DND-41 (cell line): ENCODE measurements at regions not wholly inside any gene's neighbourhood (a gene's known extent, or its start where the extent isn't known, plus 50 kb on each side); places are given as distances from the start of the nearest gene placed in this dataset.

Experiments
- ATAC-seq: fragments of 200-7000 bp; cut with Tn5 transposase; 3 replicates; pipeline ENCODE4 v1.9.1; 2021; ENCODE audit warnings: low read depth; ENCODE audit not compliant: insufficient read depth
- DNase-seq: peaks from one replicate; pipeline ENCODE4 v3.0.0-alpha.2; 2020
- H2AFZ ChIP-seq: 2 replicates; pipeline ENCODE4 v1.6.0; 2012; ENCODE audit warnings: low read depth, low read length
- H3K27ac ChIP-seq: 2 replicates; pipeline ENCODE4 v1.5.1; 2012; ENCODE audit warnings: low read length, inconsistent platforms
- H3K27me3 ChIP-seq: fragments of 200-600 bp; sonication (generic); 2 replicates; pipeline ENCODE4 v1.6.0; 2012; ENCODE audit warnings: low read length, mild to moderate bottlenecking, inconsistent platforms; ENCODE audit not compliant: insufficient read depth, poor library complexity
- H3K36me3 ChIP-seq: 2 replicates; pipeline ENCODE4 v1.5.1; 2012; ENCODE audit warnings: low read length, inconsistent platforms; ENCODE audit not compliant: insufficient read depth
- H3K4me1 ChIP-seq: 2 replicates; pipeline ENCODE4 v1.5.1; 2012; ENCODE audit warnings: mild to moderate bottlenecking, low read length; ENCODE audit not compliant: insufficient read depth
- H3K4me2 ChIP-seq: 2 replicates; pipeline ENCODE4 v1.6.0; 2012; ENCODE audit warnings: mild to moderate bottlenecking, moderate library complexity, low read length, inconsistent platforms; ENCODE audit not compliant: insufficient read depth
- H3K4me3 ChIP-seq, 2 experiments: fragments of 200-600 bp in 1 of 2; shearing (Covaris generic) in 1 of 2; 2 replicates each; pipeline ENCODE4 v1.5.1; 2012 to 2016; ENCODE audit warnings: inconsistent platforms in 2 of 2, low read length in 2 of 2, mild to moderate bottlenecking in 2 of 2, low read depth in 1 of 2, moderate library complexity in 1 of 2
- H3K79me2 ChIP-seq: 2 replicates; pipeline ENCODE4 v1.6.0; 2012; ENCODE audit warnings: low read length, inconsistent platforms; ENCODE audit not compliant: insufficient read depth
- H3K9ac ChIP-seq: 2 replicates; pipeline ENCODE4 v1.6.0; 2012; ENCODE audit warnings: low read depth, mild to moderate bottlenecking, inconsistent platforms, low read length, moderate library complexity
- H3K9me3 ChIP-seq: 2 replicates; pipeline ENCODE4 v1.5.1; 2012; ENCODE audit warnings: low read length, moderate library complexity, mild to moderate bottlenecking, inconsistent platforms; ENCODE audit not compliant: insufficient read depth, severe bottlenecking
- H4K20me1 ChIP-seq: 2 replicates; pipeline ENCODE4 v1.6.0; 2012; ENCODE audit warnings: low read length; ENCODE audit not compliant: insufficient read depth
- EZH2 ChIP-seq: IDR thresholded peaks from 3 replicates; pipeline ENCODE4 v1.6.1; 2012; ENCODE audit warnings: borderline replicate concordance, low read depth, mild to moderate bottlenecking, moderate library complexity, low read length, inconsistent platforms; ENCODE audit not compliant: severe bottlenecking
- TF ChIP-seq, protein P1 (sequence below): IDR thresholded peaks from 2 replicates; pipeline ENCODE4 v1.5.1; 2012; ENCODE audit warnings: borderline replicate concordance, low read length, moderate library complexity, mild to moderate bottlenecking; ENCODE audit not compliant: poor library complexity, severe bottlenecking; ENCODE audit errors: extremely low read depth

DNA sequence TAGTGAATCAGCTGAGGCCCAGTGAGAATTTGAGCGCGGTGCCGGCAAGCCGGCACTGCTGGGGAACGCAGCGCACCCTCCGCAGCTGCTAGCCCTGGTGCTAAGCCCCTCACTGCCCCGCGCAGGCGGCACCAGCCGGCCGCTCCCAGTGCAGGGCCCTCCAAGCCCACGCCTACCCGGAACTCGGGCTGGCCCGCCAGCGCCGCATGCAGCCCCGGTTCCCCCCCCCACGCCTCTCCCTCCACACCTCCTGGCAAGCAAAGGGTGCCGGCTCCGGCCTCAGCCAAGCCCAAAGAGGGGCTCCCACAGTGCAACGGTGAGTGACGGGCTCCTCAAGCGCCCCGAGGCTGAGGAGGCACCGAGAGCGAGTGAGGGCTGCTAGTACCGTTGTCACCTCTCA lies 54.5 kb upstream of the VASH1 start:
- Histone ChIP-seq H3K9me3 (no peaks in the 10 kb centered on the region), H3K79me2 (no peaks in the 10 kb centered on the region), H3K27ac (no peak overlapping the region), H2AFZ (no peak overlapping the region), H3K4me2 (no peak overlapping the region), H4K20me1 (no peaks in the 10 kb centered on the region), H3K9ac (no peak overlapping the region), H3K4me1 (no peaks in the 10 kb centered on the region), H3K27me3 (no peaks in the 10 kb centered on the region), H3K4me3 (no peak overlapping the region), H3K36me3 (no peaks in the 10 kb centered on the region)
- ATAC-seq (no peak), DNase-seq (no peak)
- no peak for TF ChIP-seq EZH2

DNA sequence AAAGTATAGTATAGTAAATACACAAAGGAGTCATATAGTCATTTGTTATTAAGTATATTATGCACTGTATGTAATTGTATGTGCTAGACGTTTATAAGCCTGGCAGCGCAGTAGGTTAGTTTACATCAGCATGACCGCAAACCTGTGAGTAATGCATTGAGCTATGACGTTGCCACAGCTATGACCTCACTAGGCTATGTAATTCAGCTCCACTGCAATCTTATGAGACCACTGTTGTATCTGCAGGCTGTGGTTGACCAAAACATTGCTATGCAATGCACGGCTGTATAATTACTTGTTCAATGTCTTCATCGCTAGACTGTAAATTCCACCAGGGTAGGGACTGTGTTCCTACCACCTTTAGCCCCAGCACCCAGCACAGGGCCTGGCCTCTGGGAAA lies 53.2 kb upstream of the VASH1 start:
- Histone ChIP-seq H4K20me1 (no peaks in the 10 kb centered on the region), H3K4me3 (no peak overlapping the region), H3K27ac (no peak overlapping the region), H3K9ac (no peak overlapping the region), H2AFZ (no peak overlapping the region), H3K27me3 (no peaks in the 10 kb centered on the region), H3K79me2 (no peaks in the 10 kb centered on the region), H3K4me2 (no peak overlapping the region), H3K36me3 (no peaks in the 10 kb centered on the region), H3K9me3 (no peaks in the 10 kb centered on the region), H3K4me1 (no peaks in the 10 kb centered on the region)
- ATAC-seq (no peak), DNase-seq (no peak)
- TF ChIP-seq, protein P1, sequence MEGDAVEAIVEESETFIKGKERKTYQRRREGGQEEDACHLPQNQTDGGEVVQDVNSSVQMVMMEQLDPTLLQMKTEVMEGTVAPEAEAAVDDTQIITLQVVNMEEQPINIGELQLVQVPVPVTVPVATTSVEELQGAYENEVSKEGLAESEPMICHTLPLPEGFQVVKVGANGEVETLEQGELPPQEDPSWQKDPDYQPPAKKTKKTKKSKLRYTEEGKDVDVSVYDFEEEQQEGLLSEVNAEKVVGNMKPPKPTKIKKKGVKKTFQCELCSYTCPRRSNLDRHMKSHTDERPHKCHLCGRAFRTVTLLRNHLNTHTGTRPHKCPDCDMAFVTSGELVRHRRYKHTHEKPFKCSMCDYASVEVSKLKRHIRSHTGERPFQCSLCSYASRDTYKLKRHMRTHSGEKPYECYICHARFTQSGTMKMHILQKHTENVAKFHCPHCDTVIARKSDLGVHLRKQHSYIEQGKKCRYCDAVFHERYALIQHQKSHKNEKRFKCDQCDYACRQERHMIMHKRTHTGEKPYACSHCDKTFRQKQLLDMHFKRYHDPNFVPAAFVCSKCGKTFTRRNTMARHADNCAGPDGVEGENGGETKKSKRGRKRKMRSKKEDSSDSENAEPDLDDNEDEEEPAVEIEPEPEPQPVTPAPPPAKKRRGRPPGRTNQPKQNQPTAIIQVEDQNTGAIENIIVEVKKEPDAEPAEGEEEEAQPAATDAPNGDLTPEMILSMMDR, result no peak
- TF ChIP-seq EZH2, result no peak

DNA sequence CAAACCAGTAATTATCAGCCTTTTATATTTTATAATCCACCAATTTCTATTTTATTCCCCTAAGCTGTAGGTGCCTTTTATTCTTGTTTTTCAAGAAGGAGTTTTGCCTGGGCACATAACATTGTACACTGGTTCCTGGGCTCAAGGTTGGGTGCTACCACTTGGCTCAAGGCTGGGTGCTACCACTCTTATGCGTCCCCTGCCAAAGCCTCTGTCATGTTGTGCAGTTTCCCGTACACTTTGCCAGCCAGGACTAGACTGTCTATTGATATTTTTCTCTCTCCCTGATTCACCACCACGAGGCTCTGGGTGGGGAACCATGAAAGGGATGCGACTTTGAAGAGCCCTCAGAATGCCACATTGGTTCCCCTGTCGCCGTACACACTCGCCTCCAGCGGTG lies 52.5 kb upstream of the VASH1 start:
- Histone ChIP-seq H3K9me3 (no peaks in the 10 kb centered on the region), H3K36me3 (no peaks in the 10 kb centered on the region), H4K20me1 (no peaks in the 10 kb centered on the region), H3K79me2 (no peaks in the 10 kb centered on the region), H3K27ac (no peak overlapping the region), H3K27me3 (no peaks in the 10 kb centered on the region), H3K4me2 (no peak overlapping the region), H3K9ac (no peak overlapping the region), H2AFZ (no peak overlapping the region), H3K4me3 (no peak overlapping the region), H3K4me1 (no peaks in the 10 kb centered on the region)
- ATAC-seq, result no peak
- DNase-seq, result no peak
- TF ChIP-seq, protein P1, result no peak
- no peak for TF ChIP-seq EZH2

DNA sequence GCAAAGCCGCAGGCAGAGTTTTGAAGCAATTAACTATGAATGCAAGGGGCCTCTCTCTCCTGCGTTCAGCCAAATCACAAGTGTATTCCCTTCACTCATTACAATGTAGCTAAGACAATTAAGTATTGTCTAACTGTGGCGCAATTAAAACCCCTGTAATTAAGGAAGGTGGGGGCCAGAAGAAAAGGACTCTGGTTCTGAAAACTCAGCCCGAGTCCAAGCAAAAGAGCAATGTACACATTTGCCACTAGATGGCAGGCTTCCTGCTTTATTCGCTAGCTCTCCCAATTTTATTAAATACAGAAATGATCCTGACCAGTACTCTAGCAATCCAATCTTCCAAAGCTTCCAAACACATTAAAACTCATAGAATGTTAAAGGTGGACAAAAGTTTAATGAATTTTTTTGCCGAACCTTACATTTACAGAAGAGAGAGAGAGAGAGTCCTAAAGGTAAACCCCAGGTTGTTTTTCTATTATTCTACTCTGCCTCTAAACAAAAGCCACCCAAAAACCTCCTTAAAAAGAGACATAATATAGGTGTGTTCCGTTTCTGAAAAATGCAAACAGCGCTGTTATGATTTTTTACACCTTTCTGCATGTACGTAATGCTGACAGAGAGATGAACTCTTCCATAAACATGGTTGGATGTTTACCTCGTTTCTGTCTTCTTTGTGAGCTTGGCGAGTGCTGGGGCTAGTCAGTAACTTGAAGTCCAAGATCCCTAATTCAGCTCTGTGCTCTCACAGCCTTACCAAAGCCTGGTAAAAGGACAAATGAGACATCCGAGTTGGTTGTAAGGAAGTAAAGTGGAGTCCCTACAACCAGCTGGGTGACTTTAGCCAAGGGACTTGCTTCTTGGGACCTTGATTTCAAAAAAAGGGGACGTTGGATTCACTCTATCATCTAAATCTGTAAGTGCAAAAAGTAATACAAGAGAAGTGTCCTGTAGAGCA lies 50.9 kb upstream of the VASH1 start:
- Histone ChIP-seq H3K4me3 (no peak overlapping the region), H2AFZ (no peak overlapping the region), H3K4me2 (no peak overlapping the region), H3K27ac (no peak overlapping the region), H3K27me3 (peaks cover 1% of the 10 kb centered on the region), H3K4me1 (no peaks in the 10 kb centered on the region), H3K36me3 (no peaks in the 10 kb centered on the region), H3K9me3 (no peaks in the 10 kb centered on the region), H3K79me2 (no peaks in the 10 kb centered on the region), H4K20me1 (no peaks in the 10 kb centered on the region), H3K9ac (no peak overlapping the region)
- ATAC-seq (peak; percentile 31; the same call in 1 of the 3 replicates), DNase-seq (peak; percentile 14)
- TF ChIP-seq EZH2, result no peak
- TF ChIP-seq, protein P1, result peak; percentile 86
